HCT116 (cell line): ENCODE measurements at regions not wholly inside any gene's neighbourhood (a gene's known extent, or its start where the extent isn't known, plus 50 kb on each side); places are given as distances from the start of the nearest gene placed in this dataset.
"Not testable (repeated sequence)": the region's sequence is repeated elsewhere in the genome, so short reads cannot be mapped to it uniquely, and the experiment has no call there.

Source experiments
- ATAC-seq: fragments of 200-7000 bp; cut with Tn5 transposase; 2 replicates; pipeline ENCODE4 v1.9.1; 2020; ENCODE audit warnings: mild to moderate bottlenecking, moderate library complexity
- BruUV-seq: library from RNA; stranded (reverse); fragments of 400-500 nt; replicated peaks from 2 replicates; lab custom pipeline; 2021; lab: Mats Ljungman, UMichigan
- CTCF ChIA-PET: fragments of 300-600 bp; sonication (Branson Sonifier 250); formaldehyde crosslinking; loops from one replicate; lab custom pipeline; 2021; ENCODE audit warnings: antibody characterized with exemption; lab: Charles Lee
- POLR2A ChIA-PET: fragments of 300-600, 350-600 bp; sonication (Branson Sonifier 250); formaldehyde crosslinking; loops from one replicate; lab custom pipeline; 2021; ENCODE audit warnings: antibody characterized with exemption; lab: Charles Lee
- RAD21 ChIA-PET, 2 experiments: fragments of 300-600 bp; sonication (Branson Sonifier 250); formaldehyde crosslinking; loops; one replicate each; lab custom pipeline; 2023; ENCODE audit warnings: low total read pairs in 2 of 2; ENCODE audit not compliant: uncharacterized antibody in 2 of 2, unreplicated experiment in 2 of 2, low non-redundant PET in 1 of 2; lab: Charles Lee
- DNase-seq: peaks from one replicate; pipeline ENCODE4 v3.0.0-alpha.2; 2010; ENCODE audit warnings: low read depth, low spot score
- H2AFZ ChIP-seq: fragments of 200-600 bp; shearing (Covaris generic), sonication (generic); 2 replicates; pipeline ENCODE4 v1.6.1; 2017; ENCODE audit warnings: low read depth, mixed run types, mixed read lengths, antibody characterized with exemption, low read length; ENCODE audit not compliant: poor library complexity, severe bottlenecking
- H3K27ac ChIP-seq: 2 replicates; pipeline ENCODE4 v1.5.1; 2012; ENCODE audit warnings: low read depth, low read length
- H3K27me3 ChIP-seq: fragments of 200-600 bp; sonication (generic); 2 replicates; pipeline ENCODE4 v1.6.1; 2016; ENCODE audit warnings: mixed run types, low read length, mixed read lengths; ENCODE audit not compliant: insufficient read depth
- H3K36me3 ChIP-seq, 2 experiments: fragments of 200-500 bp in 1 of 2; fragments of 200-600 bp in 1 of 2; sonication (Bioruptor generic) in 1 of 2; sonication (generic) in 1 of 2; 2 replicates each; pipeline versions ENCODE4 v1.5.1 to v1.6.1; 2014 to 2016; ENCODE audit warnings: low read length in 2 of 2, inconsistent platforms in 1 of 2, mixed read lengths in 1 of 2, mixed run types in 1 of 2; ENCODE audit not compliant: insufficient read depth in 2 of 2, control insufficient read depth in 1 of 2
- H3K4me1 ChIP-seq, 2 experiments: fragments of 200-600 bp in 1 of 2; sonication (generic) in 1 of 2; 2 replicates each; pipeline versions ENCODE4 v1.5.1 to v1.6.1; 2012 to 2017; ENCODE audit warnings: low read length in 2 of 2, inconsistent platforms in 1 of 2, mild to moderate bottlenecking in 1 of 2, mixed read lengths in 1 of 2, mixed run types in 1 of 2, moderate library complexity in 1 of 2; ENCODE audit not compliant: insufficient read depth in 2 of 2, control insufficient read depth in 1 of 2
- H3K4me2 ChIP-seq: fragments of 200-600 bp; sonication (generic); 2 replicates; pipeline ENCODE4 v1.6.1; 2017; ENCODE audit warnings: mixed run types, low read length, mixed read lengths
- H3K4me3 ChIP-seq, 2 experiments: fragments of 200-600 bp in 1 of 2; sonication (generic) in 1 of 2; replicated peaks in 1 of 2; 2 replicates each; pipeline ENCODE4 v1.5.1; 2011 to 2016; ENCODE audit warnings: low read length in 2 of 2, control low read depth in 1 of 2, low read depth in 1 of 2, mild to moderate bottlenecking in 1 of 2, mixed read lengths in 1 of 2, mixed run types in 1 of 2
- H3K79me2 ChIP-seq: fragments of 200-600 bp; sonication (generic); 2 replicates; pipeline ENCODE4 v1.6.1; 2017; ENCODE audit warnings: mild to moderate bottlenecking, mixed run types, low read length, moderate library complexity, mixed read lengths; ENCODE audit not compliant: insufficient read depth
- H3K9ac ChIP-seq: fragments of 200-600 bp; sonication (generic); 2 replicates; pipeline ENCODE4 v1.6.1; 2016; ENCODE audit warnings: low read length, mixed read lengths
- H3K9me2 ChIP-seq: fragments of 200-600 bp; sonication (generic), shearing (Covaris generic); 2 replicates; pipeline ENCODE4 v1.6.1; 2017; ENCODE audit warnings: mixed run types, mild to moderate bottlenecking, moderate library complexity; ENCODE audit not compliant: insufficient read depth
- H3K9me3 ChIP-seq, 2 experiments: fragments of 200-500 bp in 1 of 2; fragments of 200-600 bp in 1 of 2; sonication (Bioruptor generic) in 1 of 2; sonication (generic) in 1 of 2; 2 replicates each; pipeline ENCODE4 v1.6.1; 2014 to 2017; ENCODE audit warnings: low read length in 2 of 2, mixed read lengths in 2 of 2, inconsistent platforms in 1 of 2, low read depth in 1 of 2, mild to moderate bottlenecking in 1 of 2, mixed run types in 1 of 2, moderate library complexity in 1 of 2; ENCODE audit not compliant: control insufficient read depth in 1 of 2, insufficient read depth in 1 of 2
- H4K20me1 ChIP-seq: fragments of 200-600 bp; sonication (generic), shearing (Covaris generic); 2 replicates; pipeline ENCODE4 v1.6.1; 2017; ENCODE audit warnings: mixed run types, mild to moderate bottlenecking, moderate library complexity; ENCODE audit not compliant: insufficient read depth
- ATF3 ChIP-seq: IDR thresholded peaks from 2 replicates; pipeline ENCODE4 v1.6.1; 2012
- CBX3 ChIP-seq: IDR thresholded peaks from 2 replicates; pipeline ENCODE4 v1.6.1; 2012; ENCODE audit warnings: low read depth
- EGR1 ChIP-seq: IDR thresholded peaks from 2 replicates; pipeline ENCODE4 v1.6.1; 2012; ENCODE audit warnings: low read depth
- ELF1 ChIP-seq: IDR thresholded peaks from 2 replicates; pipeline ENCODE4 v1.6.1; 2012; ENCODE audit warnings: low read depth, borderline replicate concordance
- EZH2 ChIP-seq: fragments of 200-600 bp; sonication (generic); IDR thresholded peaks from 2 replicates; pipeline ENCODE4 v1.6.1; 2017; ENCODE audit warnings: antibody characterized with exemption, mixed run types
- EZH2phosphoT487 ChIP-seq: fragments of 200-600 bp; IDR thresholded peaks from 2 replicates; pipeline ENCODE4 v1.6.1; 2018; ENCODE audit warnings: antibody characterized with exemption, borderline replicate concordance
- FOSL1 ChIP-seq: IDR thresholded peaks from 2 replicates; pipeline ENCODE4 v1.6.1; 2012; ENCODE audit warnings: low read depth
- MAX ChIP-seq: IDR thresholded peaks from 2 replicates; pipeline ENCODE4 v1.6.1; 2012
- POLR2A ChIP-seq: IDR thresholded peaks from 2 replicates; pipeline ENCODE4 v1.7.0; 2011; ENCODE audit warnings: borderline replicate concordance; ENCODE audit not compliant: insufficient read depth, insufficient read length; ENCODE audit errors: extremely low read depth
- POLR2AphosphoS5 ChIP-seq: IDR thresholded peaks from 2 replicates; pipeline ENCODE4 v1.6.1; 2011; ENCODE audit warnings: mild to moderate bottlenecking, low read depth, low read length, moderate library complexity
- RAD21 ChIP-seq: IDR thresholded peaks from 2 replicates; pipeline ENCODE4 v1.6.1; 2012; ENCODE audit warnings: low read depth, mild to moderate bottlenecking
- REST ChIP-seq: IDR thresholded peaks from 2 replicates; pipeline ENCODE4 v1.6.1; 2012; ENCODE audit warnings: low read depth
- SP1 ChIP-seq: IDR thresholded peaks from 2 replicates; pipeline ENCODE4 v1.6.1; 2012; ENCODE audit warnings: low read depth
- SRF ChIP-seq: IDR thresholded peaks from 2 replicates; pipeline ENCODE4 v1.6.1; 2012; ENCODE audit warnings: low read depth
- TCF7L2 ChIP-seq: IDR thresholded peaks from 2 replicates; pipeline ENCODE4 v1.7.0; 2011; ENCODE audit warnings: borderline replicate concordance, inconsistent platforms; ENCODE audit not compliant: insufficient read depth, insufficient read length; ENCODE audit errors: extremely low read depth
- YY1 ChIP-seq: IDR thresholded peaks from 2 replicates; pipeline ENCODE4 v1.6.1; 2011; ENCODE audit warnings: low read length, low read depth, moderate library complexity, mild to moderate bottlenecking; ENCODE audit not compliant: insufficient replicate concordance; ENCODE audit errors: extremely low read depth
- ZFX ChIP-seq: fragments of 450-650 bp; IDR thresholded peaks from 2 replicates; pipeline ENCODE4 v1.6.1; 2017
- ZNF274 ChIP-seq: fragments of 200-500 bp; sonication (Bioruptor generic); IDR thresholded peaks from 2 replicates; pipeline ENCODE4 v1.6.1; 2014; ENCODE audit warnings: mild to moderate bottlenecking, low read depth, low read length, inconsistent platforms
- intact Hi-C: fragments of 100-400 bp; cut with micrococcal nuclease; formaldehyde crosslinking; loops from 2 replicates; pipeline ENCODE4 v1.10.0; 2022

- intact Hi-C loops, H3K9ac ChIP-seq, H3K36me3 ChIP-seq, H3K27ac ChIP-seq, H3K4me2 ChIP-seq, H2AFZ ChIP-seq, POLR2A ChIA-PET, H3K9me3 ChIP-seq, H4K20me1 ChIP-seq, H3K9me2 ChIP-seq, CTCF ChIA-PET, BruUV-seq, H3K4me1 ChIP-seq, H3K4me3 ChIP-seq, H3K27me3 ChIP-seq, H3K79me2 ChIP-seq, ATAC-seq, DNase-seq: not testable (repeated sequence)
- RAD21 ChIA-PET, result interaction anchor here in 1 of 2 experiments (0.7 kb wide), 1 partner anchor 154 kb away, joined by 6 read pairs; no protein-coding TSS in a partner anchor
Measured at GRCh38 chrX:19261026-19261425, 82.7 kb upstream of the PDHA1 start.

GRCh38 chrX:19270727-19271126 lies 73.0 kb upstream of the PDHA1 start:
- no peaks in the 10 kb centered on the region for H4K20me1 ChIP-seq
- RAD21 ChIA-PET, result no interaction called here
- no peaks in the 10 kb centered on the region for H3K79me2 ChIP-seq
- BruUV-seq, result no TSS peak
- H3K27ac ChIP-seq, result no peak overlapping the region
- H3K27me3 ChIP-seq, result no peaks in the 10 kb centered on the region
- DNase-seq (no peak), ATAC-seq (no peak)
- H3K9me3 ChIP-seq, result no peaks in the 10 kb centered on the region
- H3K4me2 ChIP-seq, result no peak overlapping the region
- no peaks in the 10 kb centered on the region for H3K9me2 ChIP-seq
- no peak overlapping the region for H3K4me3 ChIP-seq
- H3K4me1 ChIP-seq, result no peaks in the 10 kb centered on the region
- TF ChIP-seq REST (no peak), ZFX (no peak), MAX (no peak), EGR1 (no peak), YY1 (no peak), EZH2phosphoT487 (no peak), CBX3 (no peak), SP1 (no peak), RAD21 (no peak), POLR2AphosphoS5 (no peak), SRF (no peak), ATF3 (no peak), ELF1 (no peak), POLR2A (no peak), EZH2 (no peak), TCF7L2 (no peak), ZNF274 (no peak), FOSL1 (no peak)
- intact Hi-C loops, result no loop called here
- CTCF ChIA-PET, result no interaction called here
- H3K9ac ChIP-seq, result no peak overlapping the region
- POLR2A ChIA-PET, result no interaction called here
- no peak overlapping the region for H2AFZ ChIP-seq
- H3K36me3 ChIP-seq, result no peaks in the 10 kb centered on the region
